HEK293T (cell line): ENCODE measurements at regions not wholly inside any gene's neighbourhood (a gene's known extent, or its start where the extent isn't known, plus 50 kb on each side); places are given as distances from the start of the nearest gene placed in this dataset.

Experiments used
- CTCF ChIA-PET: fragments of 350-600 bp; formaldehyde crosslinking; extraction: SDS; loops from one replicate; lab custom pipeline; 2021; ENCODE audit warnings: antibody characterized with exemption, inconsistent platforms; lab: Yijun Ruan, JAX
- POLR2A ChIA-PET: fragments of 350-600 bp; formaldehyde crosslinking; extraction: SDS; loops from one replicate; lab custom pipeline; 2020; ENCODE audit warnings: antibody characterized with exemption, inconsistent platforms; lab: Yijun Ruan, JAX
- DNase-seq: peaks from one replicate; pipeline ENCODE4 v3.0.0; 2012; ENCODE audit warnings: mixed read lengths; ENCODE audit errors: extremely low spot score
- ARNT ChIP-seq: fragments of 450-650 bp; IDR thresholded peaks from 2 replicates; pipeline ENCODE4 v1.6.1; 2017; ENCODE audit warnings: mild to moderate bottlenecking
- BHLHE40 ChIP-seq: fragments of 450-650 bp; IDR thresholded peaks from 2 replicates; pipeline ENCODE4 v1.6.1; 2016; ENCODE audit warnings: mild to moderate bottlenecking, moderate library complexity, borderline replicate concordance
- CTBP1 ChIP-seq: fragments of 450-650 bp; IDR thresholded peaks from 2 replicates; pipeline ENCODE4 v1.6.1; 2016; ENCODE audit warnings: borderline replicate concordance
- ELF4 ChIP-seq: fragments of 450-650 bp; IDR thresholded peaks from 2 replicates; pipeline ENCODE4 v1.6.1; 2017; ENCODE audit warnings: antibody characterized with exemption
- FOXA1 ChIP-seq: fragments of 450-650 bp; IDR thresholded peaks from 2 replicates; pipeline ENCODE4 v1.6.1; 2016; ENCODE audit warnings: mild to moderate bottlenecking
- FOXK2 ChIP-seq: fragments of 450-650 bp; IDR thresholded peaks from 2 replicates; pipeline ENCODE4 v1.6.1; 2016; ENCODE audit warnings: mild to moderate bottlenecking
- FOXM1 ChIP-seq: fragments of 450-650 bp; IDR thresholded peaks from 2 replicates; pipeline ENCODE4 v1.6.1; 2017; ENCODE audit warnings: mild to moderate bottlenecking, borderline replicate concordance
- HDGF ChIP-seq: fragments of 450-650 bp; IDR thresholded peaks from 2 replicates; pipeline ENCODE4 v1.6.1; 2017; ENCODE audit warnings: antibody characterized with exemption, borderline replicate concordance
- L3MBTL2 ChIP-seq: fragments of 450-650 bp; conservative IDR thresholded peaks from 2 replicates; pipeline ENCODE4 v1.6.1; 2016; ENCODE audit warnings: mild to moderate bottlenecking
- LEF1 ChIP-seq: fragments of 450-650 bp; IDR thresholded peaks from 2 replicates; pipeline ENCODE4 v1.6.1; 2017; ENCODE audit warnings: mild to moderate bottlenecking, borderline replicate concordance
- NFRKB ChIP-seq: fragments of 450-650 bp; IDR thresholded peaks from 2 replicates; pipeline ENCODE4 v1.6.1; 2016; ENCODE audit warnings: mild to moderate bottlenecking, moderate library complexity
- PKNOX1 ChIP-seq: fragments of 450-650 bp; IDR thresholded peaks from 2 replicates; pipeline ENCODE4 v1.6.1; 2016
- SP1 ChIP-seq: fragments of 450-650 bp; IDR thresholded peaks from 2 replicates; pipeline ENCODE4 v1.6.1; 2017
- SUZ12 ChIP-seq: fragments of 450-650 bp; IDR thresholded peaks from 2 replicates; pipeline ENCODE4 v1.6.1; 2016; ENCODE audit warnings: mild to moderate bottlenecking
- TARDBP ChIP-seq: fragments of 450-650 bp; IDR thresholded peaks from 2 replicates; pipeline ENCODE4 v1.6.1; 2016
- ZNF384 ChIP-seq: fragments of 450-650 bp; IDR thresholded peaks from 2 replicates; pipeline ENCODE4 v1.6.1; 2016

- ChIA-PET POLR2A (no interaction called here), CTCF (no interaction called here)
- no peak for TF ChIP-seq ZNF384
- TF ChIP-seq FOXM1, result no peak
- no peak for DNase-seq
These were observed 131.6 kb upstream of the TRIM2 start for GRCh38 chr4:153072661-153073060.

GRCh38 chr4:153074486-153074885 lies 129.8 kb upstream of the TRIM2 start:
- no peak for DNase-seq
- ChIA-PET POLR2A (no interaction called here), CTCF (interaction anchor here (1.1 to 2.0 kb wide), 3 partner anchors 9 to 17 kb away, joined by 3 to 10 read pairs (median 4); no protein-coding TSS in a partner anchor)
- TF ChIP-seq ARNT (no peak), HDGF (no peak), SUZ12 (no peak), NFRKB (no peak), FOXA1 (no peak), CTBP1 (no peak)

- DNase-seq, result no peak
- CTCF ChIA-PET, result interaction anchor here (1.1 to 2.0 kb wide), 3 partner anchors 8 to 18 kb away, joined by 3 to 10 read pairs (median 4); no protein-coding TSS in a partner anchor
- POLR2A ChIA-PET, result no interaction called here
- TF ChIP-seq NFRKB (no peak), ZNF384 (no peak), TARDBP (no peak), SP1 (no peak), CTBP1 (no peak)
These were observed 129.2 kb upstream of the TRIM2 start for GRCh38 chr4:153074936-153075630.

GRCh38 chr4:153075836-153076518 lies 128.3 kb upstream of the TRIM2 start:
- TF ChIP-seq L3MBTL2 (no peak), FOXK2 (no peak)
- POLR2A ChIA-PET, result no interaction called here
- DNase-seq, result no peak
- CTCF ChIA-PET, result interaction anchor here (2.0 kb wide), 1 partner anchor 7 kb away, joined by 10 read pairs; no protein-coding TSS in a partner anchor

- ChIA-PET POLR2A (no interaction called here), CTCF (no interaction called here)
- TF ChIP-seq L3MBTL2 (no peak), CTBP1 (no peak), LEF1 (no peak), ZNF384 (no peak), HDGF (no peak), SP1 (no peak), ARNT (no peak), NFRKB (no peak), TARDBP (no peak), FOXK2 (no peak), BHLHE40 (no peak), FOXM1 (no peak), ELF4 (no peak), FOXA1 (no peak), PKNOX1 (no peak)
- DNase-seq, result no peak
These were observed 127.4 kb upstream of the TRIM2 start for GRCh38 chr4:153076861-153077260.

GRCh38 chr4:153079857-153080391 lies 124.3 kb upstream of the TRIM2 start:
- DNase-seq, result no peak
- TF ChIP-seq ELF4 (no peak), TARDBP (no peak), NFRKB (no peak), FOXK2 (no peak), HDGF (no peak), SP1 (no peak), L3MBTL2 (no peak), LEF1 (no peak), FOXA1 (no peak), CTBP1 (no peak), PKNOX1 (no peak), ZNF384 (no peak), FOXM1 (no peak), BHLHE40 (no peak), ARNT (no peak), SUZ12 (no peak)
- POLR2A ChIA-PET, result no interaction called here
- CTCF ChIA-PET, result interaction anchor here (0.7 kb wide), 1 partner anchor 46 kb away, joined by 3 read pairs; no protein-coding TSS in a partner anchor

GRCh38 chr4:153081006-153081580 lies 123.2 kb upstream of the TRIM2 start:
- TF ChIP-seq HDGF, result no peak
- TF ChIP-seq PKNOX1, result no peak
- no peak for TF ChIP-seq SUZ12
- no peak for TF ChIP-seq FOXA1
- TF ChIP-seq ELF4, result no peak
- TF ChIP-seq NFRKB, result no peak
- ChIA-PET POLR2A (interaction anchor here (1.1 kb wide), 1 partner anchor 47 kb away, joined by 3 read pairs; no protein-coding TSS in a partner anchor), CTCF (interaction anchor here (3.0 kb wide), 1 partner anchor 46 kb away, joined by 48 read pairs; no protein-coding TSS in a partner anchor)

More at GRCh38 chr4:153081006-153081580, 123.2 kb upstream of the TRIM2 start:
- DNase-seq, result no peak
